ENCODE measurements at regions not wholly inside any gene's neighbourhood (a gene's known extent, or its start where the extent isn't known, plus 50 kb on each side); places are given as distances from the start of the nearest gene placed in this dataset.

GRCh38 chr1:171397851-171398469 is 84.0 kb downstream of the FMO4 start:
- TF ChIP-seq CTCF (IDR thresholded peaks at IDR 0.05; ENCODE audit: insufficient read depth, low read depth, low read length) (no peak), EZH2 (IDR thresholded peaks at IDR 0.05; ENCODE audit: insufficient read depth, low read length) (no peak)
